GM04503 (cell line): ENCODE measurements at regions not wholly inside any gene's neighbourhood (a gene's known extent, or its start where the extent isn't known, plus 50 kb on each side); places are given as distances from the start of the nearest gene placed in this dataset.
"Not testable (repeated sequence)": the region's sequence is repeated elsewhere in the genome, so short reads cannot be mapped to it uniquely, and the experiment has no call there.

Experiments used
- DNase-seq: peaks from one replicate; pipeline ENCODE4 v3.0.0-alpha.2; 2012; ENCODE audit warnings: low read depth

DNA sequence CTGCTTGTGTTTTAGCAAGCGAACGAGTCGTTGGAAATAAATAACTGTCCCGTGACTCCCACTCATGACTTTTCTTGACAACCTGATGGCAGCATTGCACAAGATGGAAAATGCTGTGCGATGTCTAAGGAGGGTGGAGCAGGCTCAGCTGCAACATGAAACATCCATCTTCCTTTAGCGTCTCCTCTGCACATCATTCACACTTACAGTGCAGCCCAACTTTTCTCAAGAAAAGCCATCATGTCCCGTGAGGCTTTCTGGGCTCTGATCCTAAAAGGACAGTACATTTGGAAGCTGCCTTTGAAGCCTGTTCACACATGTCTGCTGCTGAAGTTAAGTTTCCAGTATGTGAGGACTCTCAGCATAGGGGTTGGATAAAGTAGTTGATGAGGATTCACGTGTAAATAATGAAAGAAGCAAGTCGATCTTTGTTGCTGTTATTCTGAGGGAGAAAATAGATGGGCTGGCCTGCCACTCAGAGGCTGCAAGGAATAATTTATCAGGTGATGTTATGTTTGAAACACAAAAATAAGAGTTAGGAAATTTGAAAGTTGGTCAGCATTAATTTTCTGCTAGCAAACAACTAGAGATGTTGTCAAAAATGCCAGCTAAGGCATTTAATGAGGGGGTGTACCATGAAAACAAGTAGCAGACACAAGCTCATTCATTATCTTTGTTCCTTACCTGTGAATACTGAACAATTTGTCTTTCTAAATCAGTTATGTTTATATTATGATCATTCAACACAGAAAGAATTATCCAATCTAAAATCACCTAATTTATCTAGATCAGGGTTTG is 328.7 kb upstream of the ZFP42 start:
- DNase-seq = no peak

DNA sequence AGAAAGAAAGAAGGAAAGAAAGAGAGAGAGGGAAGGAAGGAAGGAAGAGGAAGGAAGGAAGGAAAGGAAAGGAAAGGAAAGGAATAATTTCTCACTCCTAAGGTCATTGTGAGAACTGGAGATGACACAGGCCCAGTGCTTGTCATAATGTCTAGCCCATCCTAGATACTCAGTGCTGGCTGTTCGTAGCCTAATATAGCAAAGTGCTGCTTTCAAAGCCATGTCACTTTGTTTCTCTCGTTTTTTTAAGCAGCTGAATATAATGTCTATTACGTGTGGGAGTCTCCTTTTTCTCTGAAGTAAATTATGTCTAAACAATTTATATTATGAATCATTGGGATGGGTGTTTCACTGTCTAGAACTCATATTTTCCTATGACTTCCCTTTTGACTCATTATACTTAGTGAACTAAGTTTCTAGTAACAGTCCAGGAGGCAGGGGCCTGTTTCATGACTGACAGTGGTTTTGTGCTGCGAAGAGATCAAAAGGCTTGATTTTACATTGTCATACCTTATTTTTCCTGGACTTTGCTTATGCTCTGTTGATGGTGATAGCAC is 327.0 kb upstream of the ZFP42 start:
- no peak for DNase-seq

DNA sequence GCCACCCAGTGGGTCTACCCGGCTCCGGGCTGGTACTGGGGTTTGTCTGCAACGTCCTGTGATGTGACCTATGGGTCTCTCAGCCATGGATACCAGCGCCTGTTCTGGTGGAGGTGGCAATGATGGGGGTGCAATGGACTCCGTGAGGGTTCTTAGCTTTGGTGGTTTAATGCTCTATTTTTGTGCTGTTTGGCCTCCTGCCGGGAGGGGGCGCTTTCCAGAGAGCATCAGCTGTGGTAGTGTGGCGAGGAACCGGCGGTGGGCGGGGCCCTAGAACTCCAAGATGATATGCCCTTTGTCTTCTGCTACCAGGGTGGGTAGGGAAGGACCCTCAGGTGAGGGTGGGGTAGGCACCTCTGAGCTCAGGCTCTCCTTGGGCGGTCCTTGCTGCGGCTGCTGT is 324.1 kb upstream of the ZFP42 start:
- DNase-seq = not testable (repeated sequence)

DNA sequence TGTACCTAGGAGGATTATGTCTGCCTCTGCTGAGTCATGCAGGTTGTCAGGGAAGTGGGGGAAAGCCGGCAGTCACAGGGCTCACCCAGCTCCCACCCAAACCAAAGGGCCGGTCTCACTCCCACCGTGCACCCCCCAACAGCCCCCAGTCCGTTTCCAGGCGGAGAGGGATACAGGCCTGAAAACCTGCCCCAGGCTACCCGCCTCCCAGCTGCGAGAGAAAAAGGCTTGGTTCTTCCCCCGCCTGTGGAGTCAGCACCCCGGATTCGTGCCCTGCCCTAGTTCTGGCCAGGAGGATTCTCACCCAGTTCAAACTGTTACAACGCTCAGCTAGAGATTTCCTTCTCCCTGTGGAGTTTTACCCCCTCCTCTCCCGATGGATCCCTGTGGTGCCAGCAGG is 323.6 kb upstream of the ZFP42 start:
- DNase-seq = not testable (repeated sequence)

DNA sequence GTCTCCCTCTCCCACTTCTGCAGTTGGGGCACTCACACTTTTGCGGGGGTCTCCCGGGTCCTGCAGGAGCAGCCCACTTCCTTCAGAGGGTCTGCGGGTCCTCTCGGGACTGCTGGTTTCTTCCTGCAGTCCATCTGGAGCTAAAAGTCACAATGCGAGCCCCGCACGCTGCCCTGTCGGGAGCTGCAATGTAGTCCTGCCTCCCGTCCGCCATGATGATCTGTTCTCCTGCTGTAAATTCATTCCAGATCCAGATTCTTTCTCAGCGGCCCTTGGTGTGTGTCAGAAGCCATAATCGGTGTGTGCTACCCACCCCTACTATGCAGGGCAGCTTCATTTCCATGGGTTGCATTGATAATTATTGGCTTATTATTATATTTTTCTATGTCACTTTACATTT is 323.0 kb upstream of the ZFP42 start:
- not testable (repeated sequence) for DNase-seq

DNA sequence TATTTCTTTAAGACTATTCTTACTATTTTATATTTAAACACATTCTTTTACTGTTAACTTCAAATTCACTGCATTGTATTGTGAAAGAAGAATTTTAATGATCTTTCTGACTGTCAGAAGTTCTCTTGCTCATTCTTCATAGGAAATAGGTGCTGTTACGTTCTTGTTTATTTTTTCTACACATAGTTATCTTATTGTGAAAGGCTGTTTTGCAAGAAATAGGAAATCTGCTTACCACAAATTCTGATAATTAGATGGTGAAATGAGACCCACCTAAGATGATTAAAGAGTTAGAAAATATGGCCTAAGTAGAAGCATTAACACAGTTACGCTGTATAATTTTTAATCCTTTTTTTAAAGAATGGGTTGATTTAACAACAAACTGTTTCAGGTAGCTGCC is 316.1 kb upstream of the ZFP42 start:
- no peak for DNase-seq

DNA sequence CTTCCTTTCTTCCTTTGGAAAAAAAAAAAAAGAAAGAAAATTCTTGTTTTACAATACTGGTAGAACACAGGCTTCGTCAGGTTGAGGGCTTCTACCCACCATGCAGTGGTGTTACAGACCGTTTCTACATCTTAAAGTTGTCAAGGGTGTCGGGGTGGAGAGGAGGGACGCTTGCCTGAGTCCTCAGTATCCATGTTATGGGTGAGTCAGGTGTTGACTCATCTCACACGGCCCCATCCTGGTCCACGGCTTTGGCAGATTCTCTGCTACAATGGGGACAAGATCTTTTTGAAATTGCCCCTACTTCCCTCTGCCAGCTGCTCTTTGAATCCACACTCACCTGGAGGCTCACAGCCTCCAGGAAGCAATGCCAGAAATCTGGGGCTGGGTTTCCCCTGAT is 310.3 kb upstream of the ZFP42 start:
- no peak for DNase-seq

DNA sequence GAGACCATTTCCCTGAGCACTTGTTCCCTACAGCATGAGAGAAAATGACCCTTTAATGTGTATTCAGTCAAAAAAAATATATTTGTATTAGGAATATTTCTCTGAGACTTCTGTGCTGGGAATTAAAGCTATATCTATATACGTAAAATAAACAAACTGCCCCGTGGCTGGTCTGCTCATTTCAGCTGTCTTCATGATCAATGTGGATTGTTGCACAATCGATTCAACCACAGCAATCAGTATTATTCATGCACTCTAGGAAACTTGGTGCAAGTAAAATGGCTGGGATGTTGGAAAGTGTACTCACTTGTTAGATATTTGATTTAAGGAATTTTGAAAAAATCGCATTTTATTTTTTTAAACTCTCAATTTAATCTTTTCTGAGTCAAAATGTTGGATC is 307.9 kb upstream of the ZFP42 start:
- no peak for DNase-seq

DNA sequence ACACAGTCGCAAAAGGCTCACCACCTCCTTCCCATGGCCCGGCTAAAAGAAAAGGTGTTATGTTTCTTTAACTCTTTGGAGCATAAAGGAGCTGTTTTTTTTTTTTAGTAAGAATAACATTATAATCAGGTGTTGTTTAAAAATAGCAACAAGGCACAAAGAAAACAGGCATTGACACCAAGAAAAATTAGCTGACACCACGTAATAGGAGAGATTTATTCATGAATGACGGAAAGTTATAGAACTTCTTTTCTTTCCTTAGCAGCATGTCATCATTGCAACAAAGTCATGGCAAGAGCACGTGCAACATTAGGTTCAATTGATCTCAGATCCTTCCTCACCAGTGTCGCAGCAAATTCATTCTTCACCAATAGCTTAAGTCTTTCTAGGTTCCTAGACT is 302.9 kb upstream of the ZFP42 start:
- DNase-seq = no peak

DNA sequence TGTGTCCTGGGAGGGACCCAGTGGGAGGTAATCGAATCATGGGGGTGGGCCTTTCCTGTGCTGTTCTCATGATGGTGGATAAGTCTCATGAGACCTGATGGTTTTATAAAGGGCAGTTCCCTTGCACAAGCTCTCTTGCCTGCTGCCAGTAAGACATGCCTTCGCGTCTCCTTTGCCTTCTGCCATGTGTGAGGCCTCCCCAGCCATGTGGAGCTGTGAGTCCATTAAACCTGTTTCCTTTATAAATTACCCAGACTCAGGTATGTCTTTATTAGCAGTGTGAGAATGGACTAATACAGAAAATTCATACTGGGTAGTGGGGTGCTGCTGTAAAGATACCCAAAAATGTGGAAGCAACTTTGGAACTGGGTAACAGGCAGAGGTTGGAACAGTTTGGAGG is 300.0 kb upstream of the ZFP42 start:
- DNase-seq = not testable (repeated sequence)

DNA sequence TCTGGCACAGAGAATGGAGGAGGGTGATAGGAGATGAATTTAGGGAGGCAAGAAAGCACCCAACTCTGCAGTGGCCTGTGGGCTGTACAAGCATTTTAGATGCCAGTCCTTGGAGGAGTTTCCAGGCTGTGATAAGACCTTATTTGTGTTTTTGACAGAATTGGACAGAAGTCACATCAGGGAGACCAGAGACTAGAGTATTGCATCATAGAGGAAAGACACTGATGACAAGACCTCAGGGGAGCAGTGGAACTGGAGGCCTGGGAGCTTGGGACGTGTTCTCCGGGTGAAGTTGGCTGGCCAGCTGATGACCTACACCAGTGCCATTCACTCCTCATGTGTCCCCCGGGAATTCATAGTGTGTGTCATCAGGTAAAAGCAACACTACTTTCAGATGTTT is 284.0 kb upstream of the ZFP42 start:
- no peak for DNase-seq

DNA sequence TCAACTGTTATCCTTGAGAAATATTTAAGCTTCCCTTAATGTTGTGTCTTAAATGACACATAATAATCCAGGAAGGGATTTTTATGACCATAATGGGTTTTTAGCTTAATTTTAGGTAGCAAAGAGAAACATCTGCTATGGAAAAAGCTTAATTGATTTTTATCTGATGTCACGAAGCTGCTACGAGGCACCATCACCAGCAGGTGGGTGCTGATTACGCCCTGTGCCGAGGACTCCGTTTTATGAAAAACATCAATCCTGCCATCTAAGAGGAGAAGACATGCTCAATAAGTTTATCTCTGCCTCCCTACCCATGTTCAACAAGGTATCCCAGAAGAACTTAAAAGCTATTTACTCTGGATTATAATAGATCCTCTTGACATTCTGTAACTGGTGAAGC is 280.6 kb upstream of the ZFP42 start:
- no peak for DNase-seq

DNA sequence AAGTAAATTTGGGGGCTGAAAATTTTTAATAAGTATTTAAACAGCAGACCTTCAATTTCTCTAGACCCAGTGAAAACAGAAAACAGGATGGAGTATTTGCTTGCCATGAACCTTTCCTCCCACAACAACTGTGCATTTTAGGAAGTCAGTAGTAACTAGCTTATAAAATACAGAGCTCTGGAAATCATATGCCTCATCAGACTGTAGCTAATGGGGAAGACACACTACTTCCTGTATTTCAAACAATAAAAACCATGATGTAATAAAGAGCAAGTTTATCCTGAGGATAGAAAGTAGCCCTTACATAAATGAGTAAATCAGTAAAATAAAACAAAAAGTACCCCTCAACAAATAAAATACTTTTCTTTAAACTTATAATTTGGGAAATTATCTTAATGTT is 280.1 kb upstream of the ZFP42 start:
- DNase-seq = no peak

DNA sequence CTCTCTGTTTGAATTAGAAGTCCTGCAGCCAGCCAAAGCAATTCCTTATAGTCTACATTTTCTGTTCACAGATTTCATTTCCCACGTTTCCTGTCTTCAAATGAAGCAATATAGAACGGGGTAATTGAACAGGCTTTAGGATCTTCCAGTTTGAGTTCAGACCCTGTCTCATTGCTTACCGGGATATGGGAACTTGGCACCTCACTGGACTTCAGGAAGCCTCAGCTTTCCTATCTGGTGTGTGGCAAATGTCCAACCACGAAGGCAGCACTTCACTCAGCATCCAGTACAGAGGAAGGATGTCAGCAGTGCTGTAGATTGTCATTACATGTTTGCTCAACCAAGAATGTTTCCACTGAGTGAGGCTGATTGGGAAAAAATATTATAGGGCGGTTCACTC is 271.1 kb upstream of the ZFP42 start:
- no peak for DNase-seq

DNA sequence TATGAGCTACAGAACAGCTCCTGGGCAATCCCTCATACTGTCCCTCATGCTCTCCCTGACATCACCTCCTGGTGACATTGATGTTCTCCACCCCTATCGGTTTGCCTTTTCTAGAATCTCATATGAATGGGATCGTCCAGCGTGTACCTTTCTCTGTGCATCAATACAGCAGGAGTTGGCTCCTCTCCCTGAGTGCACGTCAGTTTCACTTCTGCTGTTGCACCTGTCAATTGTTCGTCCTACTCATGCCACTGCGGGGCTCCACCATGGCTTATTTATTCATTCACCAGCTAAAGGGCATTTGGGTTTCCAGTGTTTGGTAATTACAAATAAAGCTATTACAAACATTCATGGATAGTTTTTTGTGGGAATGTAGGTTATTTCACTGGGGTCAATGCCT is 269.1 kb upstream of the ZFP42 start:
- no peak for DNase-seq

DNA sequence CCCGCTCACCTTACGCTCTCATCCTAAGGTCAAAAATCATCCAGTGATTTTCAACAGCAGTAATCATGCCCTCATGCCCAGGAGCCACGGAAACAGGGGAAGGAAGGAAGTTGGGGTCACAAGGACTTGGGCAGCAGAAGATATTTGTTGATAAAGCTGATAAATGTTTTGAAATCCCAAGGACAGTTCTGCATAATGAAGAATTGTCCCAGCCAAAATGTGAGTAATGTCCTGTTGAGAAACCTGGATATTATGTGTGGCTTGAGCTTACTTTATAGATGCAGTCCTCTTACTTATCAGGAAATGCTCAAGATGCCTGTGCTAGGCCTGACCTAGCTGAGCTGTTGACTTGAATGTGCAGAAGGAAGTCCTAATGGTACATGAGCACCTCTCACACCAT is 263.0 kb upstream of the ZFP42 start:
- DNase-seq = no peak

DNA sequence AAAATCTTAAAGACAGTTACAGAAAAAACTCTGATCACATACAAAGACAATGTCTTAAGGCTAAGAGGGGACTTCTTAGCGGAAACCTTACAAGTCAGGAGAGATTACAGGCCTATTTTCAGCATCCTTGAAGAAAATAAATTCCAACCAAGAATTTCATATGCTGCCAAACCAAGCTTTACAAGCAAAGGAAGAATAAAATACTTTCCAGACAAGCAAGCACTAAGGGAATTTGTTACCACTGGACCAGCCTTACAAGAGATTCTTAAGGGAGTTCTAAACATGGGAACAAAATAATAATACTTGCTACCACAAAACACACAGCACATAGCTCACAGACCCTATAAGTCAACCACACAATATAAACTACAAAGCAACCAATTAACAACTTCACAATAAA is 255.8 kb upstream of the ZFP42 start:
- no peak for DNase-seq

DNA sequence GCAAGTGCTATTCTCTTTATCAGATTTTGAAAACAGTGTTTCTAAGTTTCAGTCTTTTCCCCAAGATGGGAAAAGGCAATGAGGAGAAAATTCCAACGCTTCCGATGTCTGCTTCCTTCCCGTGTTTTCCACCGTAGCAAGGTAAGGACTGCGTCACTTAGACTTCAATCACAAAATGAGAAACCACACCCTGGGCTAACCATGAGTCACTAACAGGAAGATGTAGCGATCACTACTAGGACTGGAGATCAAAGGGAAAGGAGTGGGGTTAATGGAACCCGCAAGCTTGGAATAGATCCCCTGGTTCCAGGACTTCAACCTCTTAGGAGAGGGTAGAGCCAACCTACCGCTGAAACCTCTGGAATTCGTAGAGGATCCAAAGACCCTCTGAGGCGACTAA is 250.7 kb upstream of the ZFP42 start:
- no peak for DNase-seq

DNA sequence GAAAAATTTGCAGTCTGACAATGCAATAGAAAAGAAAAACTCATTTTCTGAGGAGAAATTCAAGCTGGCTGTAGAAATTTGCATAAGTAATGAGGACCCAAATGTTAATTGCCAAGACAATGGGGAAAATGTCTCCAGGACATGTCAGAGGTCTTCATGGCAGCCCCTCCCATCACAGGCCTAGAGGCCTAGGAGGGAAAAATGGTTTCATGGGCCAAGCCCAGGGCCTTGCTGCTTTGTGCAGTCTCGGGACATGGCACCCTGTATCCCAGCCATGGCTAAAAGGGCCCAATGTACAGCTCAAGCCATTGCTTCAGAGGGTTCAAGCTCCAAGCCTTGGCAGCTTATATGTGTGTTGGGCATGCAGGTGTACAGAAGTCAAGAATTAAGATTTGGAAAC is 244.9 kb upstream of the ZFP42 start:
- DNase-seq = not testable (repeated sequence)

DNA sequence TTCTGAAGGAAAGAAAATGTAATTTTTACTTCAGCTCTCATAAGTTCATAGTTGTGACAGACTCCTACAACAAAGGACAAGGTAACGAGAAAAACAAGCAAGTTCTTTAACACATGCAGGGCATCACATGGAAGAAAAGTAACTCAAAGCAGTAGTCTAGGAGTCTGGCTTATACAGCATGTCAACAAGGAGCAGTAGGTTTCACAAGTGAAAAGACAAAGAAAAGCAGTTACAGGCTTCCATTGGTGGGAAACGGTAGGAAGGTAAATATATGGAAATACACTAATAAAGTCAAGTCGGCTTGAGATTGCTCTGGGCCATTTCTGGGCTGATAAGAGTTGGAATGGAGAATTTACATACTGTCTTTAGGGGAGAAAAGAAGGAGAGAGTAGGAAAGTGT is 228.4 kb upstream of the ZFP42 start:
- no peak for DNase-seq

DNA sequence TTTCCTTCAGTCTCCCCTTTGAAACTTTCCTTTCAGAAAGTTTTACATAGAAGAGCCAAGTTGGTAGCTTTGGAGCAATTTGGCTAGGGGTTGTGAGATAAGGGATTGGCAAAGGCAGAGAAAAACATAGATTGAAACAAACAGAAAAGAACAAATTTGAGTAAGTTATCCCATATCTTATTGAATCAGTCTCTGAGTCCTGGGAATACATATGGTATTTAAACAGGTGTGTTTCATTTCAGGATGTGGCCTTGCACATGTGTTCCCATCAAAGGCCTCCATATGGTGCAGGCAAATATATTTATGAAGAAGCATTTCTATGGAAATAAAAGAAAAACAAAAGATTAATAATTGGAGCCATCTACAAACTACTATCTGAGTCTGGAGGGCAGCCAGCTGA is 227.9 kb upstream of the ZFP42 start:
- DNase-seq = no peak

DNA sequence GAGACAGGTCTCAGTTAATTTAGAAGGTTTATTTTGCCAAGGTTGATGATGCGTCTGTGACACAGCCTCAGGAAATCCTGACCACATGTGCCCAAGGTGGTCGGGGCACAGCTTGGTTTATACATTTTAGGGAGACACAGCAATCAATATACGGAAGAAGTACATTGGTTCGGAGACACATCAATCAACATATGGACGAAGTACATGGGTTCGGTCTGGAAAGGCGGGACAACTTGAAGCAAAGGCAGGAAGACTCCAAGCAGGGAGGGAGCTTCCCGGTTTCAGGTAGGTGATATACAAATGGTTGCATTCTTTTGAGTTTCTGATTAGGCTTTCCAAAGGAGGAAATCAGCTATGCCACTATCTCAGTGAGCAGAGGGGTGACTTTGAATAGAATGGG is 225.2 kb upstream of the ZFP42 start:
- DNase-seq = no peak

DNA sequence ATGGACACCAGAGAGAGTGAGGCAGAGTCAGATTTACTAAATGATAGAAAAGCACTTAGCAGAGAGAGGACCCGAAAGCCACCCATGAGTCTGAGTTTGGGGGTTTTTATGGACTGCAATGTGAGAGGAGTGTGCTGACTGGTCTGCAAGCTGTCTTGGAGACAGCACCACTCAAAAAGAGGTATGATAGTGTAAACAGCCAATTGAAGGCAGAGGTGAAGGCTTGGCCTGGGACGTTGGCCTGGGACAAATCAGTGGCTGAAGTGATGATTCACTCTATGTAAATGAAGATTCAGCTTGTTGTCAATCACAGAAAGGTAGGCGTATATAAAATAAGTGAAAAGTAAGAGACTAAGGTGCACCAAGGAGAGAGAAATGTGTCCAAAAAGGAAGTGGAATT is 217.6 kb upstream of the ZFP42 start:
- DNase-seq = no peak

DNA sequence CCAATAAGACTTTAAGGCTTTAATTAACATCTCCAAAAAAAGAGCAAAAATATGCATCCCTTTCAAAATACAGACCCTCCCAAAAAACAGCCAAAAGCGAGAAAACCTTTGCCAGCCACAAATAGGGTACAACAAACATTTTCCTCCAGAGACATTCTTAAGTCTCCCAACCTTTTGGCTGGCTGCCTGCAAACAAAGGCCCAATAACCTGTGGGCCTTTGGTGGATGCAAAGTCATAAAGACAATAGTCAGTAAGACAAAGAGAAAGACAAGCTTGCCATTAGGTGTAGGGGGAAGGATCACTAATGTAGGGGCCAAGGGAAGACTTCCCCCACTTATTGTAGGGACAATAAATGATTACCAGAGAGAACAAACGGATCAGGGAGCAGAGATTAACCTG is 215.5 kb upstream of the ZFP42 start:
- no peak for DNase-seq
